Trophoblast cell (in vitro differentiated cells and primary cell): ENCODE measurements at regions not wholly inside any gene's neighbourhood (a gene's known extent, or its start where the extent isn't known, plus 50 kb on each side); places are given as distances from the start of the nearest gene placed in this dataset.

Source experiments
- DNase-seq, 2 donors: peaks; one replicate each; pipeline ENCODE4 v3.0.0-alpha.2; 2016
- H2AFZ ChIP-seq: 2 replicates; pipeline ENCODE4 v1.6.1; 2013; ENCODE audit warnings: low read length, moderate library complexity, mild to moderate bottlenecking; ENCODE audit not compliant: insufficient read depth, poor library complexity
- H2AK5ac ChIP-seq: 2 replicates; pipeline ENCODE4 v1.6.1; 2013; ENCODE audit warnings: mild to moderate bottlenecking, low read length
- H2BK120ac ChIP-seq: 2 replicates; pipeline ENCODE4 v1.6.1; 2013; ENCODE audit warnings: low read length, mild to moderate bottlenecking, moderate library complexity; ENCODE audit not compliant: insufficient read depth, poor library complexity
- H2BK12ac ChIP-seq: 2 replicates; pipeline ENCODE4 v1.6.1; 2013; ENCODE audit warnings: mild to moderate bottlenecking, low read length, moderate library complexity
- H2BK5ac ChIP-seq: 2 replicates; pipeline ENCODE4 v1.6.1; 2013; ENCODE audit warnings: low read length, low read depth, moderate library complexity, mild to moderate bottlenecking; ENCODE audit not compliant: poor library complexity
- H3K14ac ChIP-seq: 2 replicates; pipeline ENCODE4 v1.6.1; 2013; ENCODE audit warnings: mild to moderate bottlenecking, low read length
- H3K18ac ChIP-seq: 2 replicates; pipeline ENCODE4 v1.6.1; 2013; ENCODE audit warnings: mild to moderate bottlenecking, low read length
- H3K23ac ChIP-seq: 2 replicates; pipeline ENCODE4 v1.6.1; 2013; ENCODE audit warnings: low read length
- H3K27ac ChIP-seq: 2 replicates; pipeline ENCODE4 v1.5.1; 2013; ENCODE audit warnings: low read depth, mild to moderate bottlenecking, inconsistent platforms, low read length, moderate library complexity
- H3K27me3 ChIP-seq: 2 replicates; pipeline ENCODE4 v1.6.1; 2013; ENCODE audit warnings: inconsistent platforms, mild to moderate bottlenecking, low read length, moderate library complexity; ENCODE audit not compliant: insufficient read depth
- H3K36me3 ChIP-seq, 2 experiments: 1 replicate in 1 of 2; 2 replicates in 1 of 2; pipeline ENCODE4 v1.6.1; 2013; ENCODE audit warnings: low read length in 2 of 2, mild to moderate bottlenecking in 2 of 2, moderate library complexity in 1 of 2; ENCODE audit not compliant: insufficient read depth in 2 of 2, control insufficient read depth in 1 of 2
- H3K4ac ChIP-seq: 2 replicates; pipeline ENCODE4 v1.6.1; 2013; ENCODE audit warnings: low read depth, mild to moderate bottlenecking, low read length, moderate library complexity
- H3K4me1 ChIP-seq, 2 experiments: 1 replicate in 1 of 2; 2 replicates in 1 of 2; pipeline ENCODE4 v1.6.1; 2013; ENCODE audit warnings: low read length in 2 of 2, mild to moderate bottlenecking in 2 of 2, moderate library complexity in 1 of 2; ENCODE audit not compliant: insufficient read depth in 2 of 2, control insufficient read depth in 1 of 2
- H3K4me2 ChIP-seq: 2 replicates; pipeline ENCODE4 v1.6.1; 2013; ENCODE audit warnings: inconsistent platforms, mild to moderate bottlenecking, low read length, moderate library complexity
- H3K4me3 ChIP-seq: 2 replicates; pipeline ENCODE4 v1.5.1; 2013; ENCODE audit warnings: mild to moderate bottlenecking, low read depth, low read length, inconsistent platforms
- H3K79me1 ChIP-seq: one replicate; pipeline ENCODE4 v1.6.1; 2013; ENCODE audit warnings: low read length
- H3K79me2 ChIP-seq: 2 replicates; pipeline ENCODE4 v1.6.1; 2013; ENCODE audit warnings: low read length, mild to moderate bottlenecking; ENCODE audit not compliant: control insufficient read depth, insufficient read depth, poor library complexity
- H3K9ac ChIP-seq: 2 replicates; pipeline ENCODE4 v1.6.1; 2013; ENCODE audit warnings: mild to moderate bottlenecking, low read length
- H3K9me3 ChIP-seq: 2 replicates; pipeline ENCODE4 v1.6.1; 2013; ENCODE audit warnings: low read depth, mild to moderate bottlenecking, control low read depth, inconsistent platforms, low read length; ENCODE audit not compliant: insufficient read depth
- H4K12ac ChIP-seq: 2 replicates; pipeline ENCODE4 v1.6.1; 2013; ENCODE audit warnings: low read depth, mild to moderate bottlenecking, low read length, moderate library complexity
- H4K8ac ChIP-seq: 2 replicates; pipeline ENCODE4 v1.6.1; 2013; ENCODE audit warnings: low read depth, mild to moderate bottlenecking, low read length, moderate library complexity
- H4K91ac ChIP-seq: one replicate; pipeline ENCODE4 v1.6.1; 2013; ENCODE audit warnings: low read depth, mild to moderate bottlenecking, low read length, moderate library complexity
- WGBS: extraction: QIAGEN DNeasy Blood & Tissue Kit; methylation state at CpG from one replicate; pipeline ENCODE4 v1.1.7; 2013; ENCODE audit warnings: missing lambda C conversion rate; ENCODE audit not compliant: insufficient read length, insufficient coverage; ENCODE audit errors: extremely low coverage; 5-methylcytosine and 5-hydroxymethylcytosine counted together

DNA sequence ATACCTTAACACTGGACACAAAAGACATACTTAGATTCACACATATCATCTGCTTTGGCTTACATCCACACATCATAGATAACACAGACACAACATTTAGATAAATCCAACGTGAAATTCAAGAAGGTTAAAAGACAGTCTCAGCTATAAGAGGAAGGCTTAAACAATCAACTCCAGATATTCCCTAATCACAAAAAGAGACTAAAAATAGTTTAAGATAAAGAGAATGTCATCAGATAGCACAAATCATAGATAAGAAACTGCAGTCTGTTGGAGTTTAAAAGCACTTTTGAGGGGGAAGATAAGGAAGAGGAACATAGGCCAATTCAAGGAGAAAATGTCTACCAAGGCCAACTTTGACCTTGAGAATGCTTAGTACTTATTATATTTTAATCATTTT is 504.8 kb downstream of the JRKL start:
- no peak overlapping the region for H4K91ac ChIP-seq
- H3K79me2 ChIP-seq: no peaks in the 10 kb centered on the region
- no peak for DNase-seq
- H2BK12ac ChIP-seq: no peak overlapping the region
- no peak overlapping the region for H4K8ac ChIP-seq
- H3K9me3 ChIP-seq: no peaks in the 10 kb centered on the region
- H3K4me3 ChIP-seq: no peak overlapping the region
- no peak overlapping the region for H3K18ac ChIP-seq
- no CpG with 5 or more reads among the region's 1 CpG for WGBS
- no peak overlapping the region for H3K14ac ChIP-seq
- H3K4ac ChIP-seq: no peak overlapping the region
- no peak overlapping the region for H3K27ac ChIP-seq
- no peaks in the 10 kb centered on the region for H3K79me1 ChIP-seq
- H3K9ac ChIP-seq: no peak overlapping the region
- H2AFZ ChIP-seq: no peak overlapping the region
- H2AK5ac ChIP-seq: no peak overlapping the region
- H2BK5ac ChIP-seq: no peak overlapping the region
- H3K4me2 ChIP-seq: no peak overlapping the region
- no peaks in the 10 kb centered on the region for H3K27me3 ChIP-seq
- no peaks in the 10 kb centered on the region for H3K4me1 ChIP-seq
- H4K12ac ChIP-seq: no peak overlapping the region
- H2BK120ac ChIP-seq: no peak overlapping the region
- H3K36me3 ChIP-seq: no peaks in the 10 kb centered on the region
- H3K23ac ChIP-seq: no peak overlapping the region

DNA sequence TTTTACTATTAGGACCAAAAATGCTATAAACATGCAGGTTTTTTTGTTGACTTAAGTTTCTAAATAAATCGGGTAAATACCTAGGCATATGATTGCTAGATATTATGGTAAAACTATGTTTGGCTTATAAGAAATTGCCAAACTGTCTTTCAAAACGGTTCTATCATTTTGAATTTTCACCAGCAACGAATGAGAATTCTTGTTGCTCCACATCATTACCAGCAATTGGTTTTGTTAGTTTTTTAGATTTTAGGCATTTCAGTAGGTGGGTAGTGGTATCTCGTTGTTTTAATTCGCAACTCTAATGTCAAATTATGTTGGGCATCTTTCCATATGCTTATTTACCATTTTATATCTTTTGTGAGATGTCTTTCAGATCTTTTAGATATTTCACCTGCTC is 510.2 kb downstream of the JRKL start:
- Histone ChIP-seq H2AK5ac (no peak overlapping the region), H4K91ac (no peak overlapping the region), H3K27ac (no peak overlapping the region), H3K4me1 (no peaks in the 10 kb centered on the region), H3K79me1 (no peaks in the 10 kb centered on the region), H3K4me2 (no peak overlapping the region), H3K9me3 (no peaks in the 10 kb centered on the region), H2BK12ac (no peak overlapping the region), H2AFZ (no peak overlapping the region), H3K4ac (no peak overlapping the region), H3K4me3 (no peak overlapping the region), H4K8ac (no peak overlapping the region), H3K18ac (no peak overlapping the region), H4K12ac (no peak overlapping the region), H3K23ac (no peak overlapping the region), H3K9ac (no peak overlapping the region), H3K36me3 (no peaks in the 10 kb centered on the region), H3K27me3 (no peaks in the 10 kb centered on the region), H3K14ac (no peak overlapping the region), H2BK120ac (no peak overlapping the region), H3K79me2 (no peaks in the 10 kb centered on the region), H2BK5ac (no peak overlapping the region)
- no CpG with 5 or more reads among the region's 5 CpGs for WGBS
- DNase-seq: no peak

DNA sequence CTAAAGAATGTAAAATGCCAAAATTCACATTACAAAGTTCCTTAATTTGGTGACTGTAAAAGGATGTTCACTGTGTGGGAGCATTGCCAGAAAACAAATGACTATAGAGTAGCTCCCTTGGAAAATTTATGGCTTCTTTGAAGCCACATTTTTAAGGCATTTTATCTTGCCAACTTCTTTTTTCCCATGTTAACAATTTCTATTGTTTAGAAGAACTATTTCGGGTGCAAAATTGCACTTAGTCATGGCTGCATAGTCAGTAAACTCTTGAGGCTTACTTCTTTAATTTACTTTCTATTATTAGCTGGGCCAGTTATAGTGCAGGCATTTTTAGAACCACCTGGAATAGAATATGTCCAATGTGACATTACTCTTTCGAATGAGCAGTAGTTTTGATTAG is 515.3 kb downstream of the JRKL start:
- no CpG with 5 or more reads among the region's 2 CpGs for WGBS
- Histone ChIP-seq H3K79me2 (no peaks in the 10 kb centered on the region), H2BK5ac (no peak overlapping the region), H3K27ac (no peak overlapping the region), H2AK5ac (no peak overlapping the region), H3K27me3 (no peaks in the 10 kb centered on the region), H3K9me3 (no peaks in the 10 kb centered on the region), H3K4ac (no peak overlapping the region), H3K4me1 (no peaks in the 10 kb centered on the region), H3K4me2 (no peak overlapping the region), H3K14ac (no peak overlapping the region), H2BK12ac (no peak overlapping the region), H2AFZ (no peak overlapping the region), H2BK120ac (no peak overlapping the region), H3K18ac (no peak overlapping the region), H3K79me1 (no peaks in the 10 kb centered on the region), H4K91ac (no peak overlapping the region), H3K36me3 (no peaks in the 10 kb centered on the region), H3K4me3 (no peak overlapping the region), H3K9ac (no peak overlapping the region), H4K8ac (no peak overlapping the region), H3K23ac (no peak overlapping the region), H4K12ac (no peak overlapping the region)
- DNase-seq: no peak

GRCh38 chr11:96905663-96906062 is 515.9 kb downstream of the JRKL start:
- no peak overlapping the region for H3K27ac ChIP-seq
- no peak overlapping the region for H3K4ac ChIP-seq
- H2BK5ac ChIP-seq: no peak overlapping the region
- no peak overlapping the region for H4K91ac ChIP-seq
- no peak overlapping the region for H3K9ac ChIP-seq
- H2AK5ac ChIP-seq: no peak overlapping the region
- no peaks in the 10 kb centered on the region for H3K36me3 ChIP-seq
- H3K79me2 ChIP-seq: no peaks in the 10 kb centered on the region
- no peak overlapping the region for H4K8ac ChIP-seq
- no peaks in the 10 kb centered on the region for H3K27me3 ChIP-seq
- H3K79me1 ChIP-seq: no peaks in the 10 kb centered on the region
- H3K4me1 ChIP-seq: no peaks in the 10 kb centered on the region
- H3K9me3 ChIP-seq: no peaks in the 10 kb centered on the region
- no peak overlapping the region for H3K4me3 ChIP-seq
- H4K12ac ChIP-seq: no peak overlapping the region
- no peak overlapping the region for H2BK120ac ChIP-seq
- H2BK12ac ChIP-seq: no peak overlapping the region
- no peak for DNase-seq
- H3K18ac ChIP-seq: no peak overlapping the region
- H2AFZ ChIP-seq: no peak overlapping the region
- H3K4me2 ChIP-seq: no peak overlapping the region
- H3K23ac ChIP-seq: no peak overlapping the region
- no peak overlapping the region for H3K14ac ChIP-seq

DNA sequence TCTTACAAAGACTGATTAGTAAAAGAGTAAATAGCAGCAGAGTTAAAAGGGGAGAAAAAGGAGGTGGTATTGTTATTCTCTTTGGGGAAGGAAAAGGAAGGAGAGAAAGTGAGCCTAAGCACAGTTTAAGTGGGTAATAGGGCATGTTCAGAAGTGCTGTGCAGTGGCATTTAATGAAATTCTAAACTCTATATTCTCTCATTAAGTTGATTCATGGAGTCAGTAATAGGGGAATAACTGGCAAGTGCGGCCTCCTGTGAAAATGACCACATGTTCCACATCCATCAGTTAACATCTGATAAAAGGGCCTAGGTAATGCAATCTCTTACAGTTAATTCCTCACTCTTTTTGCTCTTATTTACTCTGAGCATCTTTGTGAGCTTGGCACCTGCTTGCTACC is 516.7 kb downstream of the JRKL start:
- Histone ChIP-seq H2BK120ac (no peak overlapping the region), H3K27me3 (no peaks in the 10 kb centered on the region), H3K9me3 (no peaks in the 10 kb centered on the region), H3K4ac (no peak overlapping the region), H3K14ac (no peak overlapping the region), H3K4me3 (no peak overlapping the region), H3K23ac (no peak overlapping the region), H3K79me2 (no peaks in the 10 kb centered on the region), H4K12ac (no peak overlapping the region), H2BK5ac (no peak overlapping the region), H3K9ac (no peak overlapping the region), H2AK5ac (no peak overlapping the region), H3K4me1 (no peaks in the 10 kb centered on the region), H2BK12ac (no peak overlapping the region), H4K8ac (no peak overlapping the region), H3K36me3 (no peaks in the 10 kb centered on the region), H3K27ac (no peak overlapping the region), H2AFZ (no peak overlapping the region), H4K91ac (no peak overlapping the region), H3K18ac (no peak overlapping the region), H3K4me2 (no peak overlapping the region), H3K79me1 (no peaks in the 10 kb centered on the region)
- WGBS: no CpG with 5 or more reads among the region's 1 CpG
- DNase-seq: no peak
